ENCODE measurements at regions not wholly inside any gene's neighbourhood (a gene's known extent, or its start where the extent isn't known, plus 50 kb on each side); places are given as distances from the start of the nearest gene placed in this dataset.

DNA sequence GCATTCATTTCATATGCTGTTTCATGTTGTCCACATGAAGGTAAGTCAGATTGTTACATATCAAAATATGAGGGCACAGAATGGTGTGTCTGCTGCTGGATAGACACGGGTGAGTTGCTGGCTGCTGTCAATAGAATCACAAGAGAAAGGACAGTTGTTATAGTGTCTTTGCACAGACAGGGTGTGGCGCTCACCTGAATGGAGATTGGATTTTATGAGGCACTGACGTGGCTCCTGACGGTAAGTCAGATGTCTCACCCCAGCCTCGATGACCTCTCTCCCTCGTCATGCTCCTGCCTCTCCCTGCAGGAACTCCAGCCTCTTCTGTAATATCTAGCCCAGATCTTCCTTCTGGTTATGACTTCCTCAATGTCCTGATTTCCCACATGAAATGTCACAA, 75.4 kb upstream of the SELENOP start (continued):
- TF ChIP-seq, protein P1, sequence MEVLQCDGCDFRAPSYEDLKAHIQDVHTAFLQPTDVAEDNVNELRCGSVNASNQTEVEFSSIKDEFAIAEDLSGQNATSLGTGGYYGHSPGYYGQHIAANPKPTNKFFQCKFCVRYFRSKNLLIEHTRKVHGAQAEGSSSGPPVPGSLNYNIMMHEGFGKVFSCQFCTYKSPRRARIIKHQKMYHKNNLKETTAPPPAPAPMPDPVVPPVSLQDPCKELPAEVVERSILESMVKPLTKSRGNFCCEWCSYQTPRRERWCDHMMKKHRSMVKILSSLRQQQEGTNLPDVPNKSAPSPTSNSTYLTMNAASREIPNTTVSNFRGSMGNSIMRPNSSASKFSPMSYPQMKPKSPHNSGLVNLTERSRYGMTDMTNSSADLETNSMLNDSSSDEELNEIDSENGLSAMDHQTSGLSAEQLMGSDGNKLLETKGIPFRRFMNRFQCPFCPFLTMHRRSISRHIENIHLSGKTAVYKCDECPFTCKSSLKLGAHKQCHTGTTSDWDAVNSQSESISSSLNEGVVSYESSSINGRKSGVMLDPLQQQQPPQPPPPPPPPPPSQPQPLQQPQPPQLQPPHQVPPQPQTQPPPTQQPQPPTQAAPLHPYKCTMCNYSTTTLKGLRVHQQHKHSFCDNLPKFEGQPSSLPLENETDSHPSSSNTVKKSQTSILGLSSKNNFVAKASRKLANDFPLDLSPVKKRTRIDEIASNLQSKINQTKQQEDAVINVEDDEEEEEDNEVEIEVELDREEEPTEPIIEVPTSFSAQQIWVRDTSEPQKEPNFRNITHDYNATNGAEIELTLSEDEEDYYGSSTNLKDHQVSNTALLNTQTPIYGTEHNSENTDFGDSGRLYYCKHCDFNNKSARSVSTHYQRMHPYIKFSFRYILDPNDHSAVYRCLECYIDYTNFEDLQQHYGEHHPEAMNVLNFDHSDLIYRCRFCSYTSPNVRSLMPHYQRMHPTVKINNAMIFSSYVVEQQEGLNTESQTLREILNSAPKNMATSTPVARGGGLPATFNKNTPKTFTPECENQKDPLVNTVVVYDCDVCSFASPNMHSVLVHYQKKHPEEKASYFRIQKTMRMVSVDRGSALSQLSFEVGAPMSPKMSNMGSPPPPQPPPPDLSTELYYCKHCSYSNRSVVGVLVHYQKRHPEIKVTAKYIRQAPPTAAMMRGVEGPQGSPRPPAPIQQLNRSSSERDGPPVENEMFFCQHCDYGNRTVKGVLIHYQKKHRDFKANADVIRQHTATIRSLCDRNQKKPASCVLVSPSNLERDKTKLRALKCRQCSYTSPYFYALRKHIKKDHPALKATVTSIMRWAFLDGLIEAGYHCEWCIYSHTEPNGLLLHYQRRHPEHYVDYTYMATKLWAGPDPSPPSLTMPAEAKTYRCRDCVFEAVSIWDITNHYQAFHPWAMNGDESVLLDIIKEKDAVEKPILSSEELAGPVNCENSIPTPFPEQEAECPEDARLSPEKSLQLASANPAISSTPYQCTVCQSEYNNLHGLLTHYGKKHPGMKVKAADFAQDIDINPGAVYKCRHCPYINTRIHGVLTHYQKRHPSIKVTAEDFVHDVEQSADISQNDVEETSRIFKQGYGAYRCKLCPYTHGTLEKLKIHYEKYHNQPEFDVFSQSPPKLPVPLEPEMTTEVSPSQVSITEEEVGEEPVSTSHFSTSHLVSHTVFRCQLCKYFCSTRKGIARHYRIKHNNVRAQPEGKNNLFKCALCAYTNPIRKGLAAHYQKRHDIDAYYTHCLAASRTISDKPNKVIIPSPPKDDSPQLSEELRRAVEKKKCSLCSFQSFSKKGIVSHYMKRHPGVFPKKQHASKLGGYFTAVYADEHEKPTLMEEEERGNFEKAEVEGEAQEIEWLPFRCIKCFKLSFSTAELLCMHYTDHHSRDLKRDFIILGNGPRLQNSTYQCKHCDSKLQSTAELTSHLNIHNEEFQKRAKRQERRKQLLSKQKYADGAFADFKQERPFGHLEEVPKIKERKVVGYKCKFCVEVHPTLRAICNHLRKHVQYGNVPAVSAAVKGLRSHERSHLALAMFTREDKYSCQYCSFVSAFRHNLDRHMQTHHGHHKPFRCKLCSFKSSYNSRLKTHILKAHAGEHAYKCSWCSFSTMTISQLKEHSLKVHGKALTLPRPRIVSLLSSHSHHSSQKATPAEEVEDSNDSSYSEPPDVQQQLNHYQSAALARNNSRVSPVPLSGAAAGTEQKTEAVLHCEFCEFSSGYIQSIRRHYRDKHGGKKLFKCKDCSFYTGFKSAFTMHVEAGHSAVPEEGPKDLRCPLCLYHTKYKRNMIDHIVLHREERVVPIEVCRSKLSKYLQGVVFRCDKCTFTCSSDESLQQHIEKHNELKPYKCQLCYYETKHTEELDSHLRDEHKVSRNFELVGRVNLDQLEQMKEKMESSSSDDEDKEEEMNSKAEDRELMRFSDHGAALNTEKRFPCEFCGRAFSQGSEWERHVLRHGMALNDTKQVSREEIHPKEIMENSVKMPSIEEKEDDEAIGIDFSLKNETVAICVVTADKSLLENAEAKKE (CRISPR knock-in tag; IDR thresholded peaks at IDR 0.05), result no peak

DNA sequence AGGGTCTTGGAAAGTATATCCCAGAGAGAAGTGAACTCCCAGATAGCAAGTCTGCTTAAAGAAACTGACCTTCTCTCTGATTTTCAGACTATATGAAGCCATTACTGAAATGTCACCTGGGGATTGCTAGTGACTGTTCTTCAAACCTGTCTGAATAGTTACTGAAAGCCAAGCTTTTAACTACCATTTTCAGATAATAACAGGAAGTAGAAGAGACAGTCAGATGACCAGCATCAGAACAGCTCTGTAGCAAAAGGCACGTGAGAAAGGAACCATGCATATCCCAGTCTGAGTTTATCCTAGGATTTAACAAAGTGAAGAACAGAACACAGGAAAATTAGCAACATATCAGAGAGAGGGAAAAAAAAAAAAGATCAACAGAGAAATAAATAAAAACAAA, 74.9 kb upstream of the SELENOP start:
- Histone ChIP-seq H3K4me2 (no peak overlapping the region), H3K27me3 (ENCODE audit: insufficient read depth) (no peaks in the 10 kb centered on the region), H4K20me1 (replicated peaks; ENCODE audit: insufficient read depth) (no peaks in the 10 kb centered on the region), H3K4me1 (ENCODE audit: insufficient read depth) (no peaks in the 10 kb centered on the region), H3K27ac (ENCODE audit: low read depth) (no peak overlapping the region), H3K9me2 (ENCODE audit: insufficient read depth) (no peaks in the 10 kb centered on the region), H3F3A (replicated peaks; ENCODE audit: low read depth) (no peaks in the 10 kb centered on the region), H2AFZ (no peak overlapping the region), H3K36me3 (ENCODE audit: insufficient read depth) (no peaks in the 10 kb centered on the region), H3K79me2 (replicated peaks; ENCODE audit: insufficient read depth) (no peaks in the 10 kb centered on the region), H3K4me3 (no peak overlapping the region)
- ATAC-seq (no peak), DNase-seq (ENCODE audit: low spot score) (no peak)
- no peak overlapping the region for H3K27ac Mint-ChIP-seq
- no peak overlapping the region for H3K4me3 Mint-ChIP-seq
- H3K27me3 Mint-ChIP-seq (ENCODE audit: insufficient read depth, low read depth, poor library complexity), result no peaks in the 10 kb centered on the region
- no peaks in the 10 kb centered on the region for H3K36me3 Mint-ChIP-seq (ENCODE audit: low read depth)
- peaks cover 2% of the 10 kb centered on the region; the same call in 2 of the 3 replicates for H3K9me3 Mint-ChIP-seq
- no peaks in the 10 kb centered on the region for H3K4me1 Mint-ChIP-seq
- no peak for TF ChIP-seq POLR2AphosphoS5 (IDR thresholded peaks at IDR 0.05; ENCODE audit: low read depth)
- TF ChIP-seq NANOG (IDR thresholded peaks at IDR 0.05; ENCODE audit: borderline replicate concordance), result no peak
- TF ChIP-seq ZNF114 (CRISPR knock-in tag; IDR thresholded peaks at IDR 0.05), result no peak
- no peak for TF ChIP-seq EZH2phosphoT487 (IDR thresholded peaks at IDR 0.05; ENCODE audit: unreplicated experiment)
- TF ChIP-seq JUNB (IDR thresholded peaks at IDR 0.05; ENCODE audit: unreplicated experiment), result no peak
- no peak for TF ChIP-seq EZH2 (IDR thresholded peaks at IDR 0.05; ENCODE audit: low read depth, unreplicated experiment)
- no peak for TF ChIP-seq CREB1 (CRISPR knock-in tag; IDR thresholded peaks at IDR 0.05; ENCODE audit: low read depth)
- TF ChIP-seq, protein P2, sequence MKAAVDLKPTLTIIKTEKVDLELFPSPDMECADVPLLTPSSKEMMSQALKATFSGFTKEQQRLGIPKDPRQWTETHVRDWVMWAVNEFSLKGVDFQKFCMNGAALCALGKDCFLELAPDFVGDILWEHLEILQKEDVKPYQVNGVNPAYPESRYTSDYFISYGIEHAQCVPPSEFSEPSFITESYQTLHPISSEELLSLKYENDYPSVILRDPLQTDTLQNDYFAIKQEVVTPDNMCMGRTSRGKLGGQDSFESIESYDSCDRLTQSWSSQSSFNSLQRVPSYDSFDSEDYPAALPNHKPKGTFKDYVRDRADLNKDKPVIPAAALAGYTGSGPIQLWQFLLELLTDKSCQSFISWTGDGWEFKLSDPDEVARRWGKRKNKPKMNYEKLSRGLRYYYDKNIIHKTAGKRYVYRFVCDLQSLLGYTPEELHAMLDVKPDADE (IDR thresholded peaks at IDR 0.05), result no peak
- no peak for TF ChIP-seq ZNF331 (CRISPR knock-in tag; IDR thresholded peaks at IDR 0.05; ENCODE audit: low read depth)
- no peak for TF ChIP-seq STAT1 (IDR thresholded peaks at IDR 0.05; ENCODE audit: unreplicated experiment)
- TF ChIP-seq, protein P3, sequence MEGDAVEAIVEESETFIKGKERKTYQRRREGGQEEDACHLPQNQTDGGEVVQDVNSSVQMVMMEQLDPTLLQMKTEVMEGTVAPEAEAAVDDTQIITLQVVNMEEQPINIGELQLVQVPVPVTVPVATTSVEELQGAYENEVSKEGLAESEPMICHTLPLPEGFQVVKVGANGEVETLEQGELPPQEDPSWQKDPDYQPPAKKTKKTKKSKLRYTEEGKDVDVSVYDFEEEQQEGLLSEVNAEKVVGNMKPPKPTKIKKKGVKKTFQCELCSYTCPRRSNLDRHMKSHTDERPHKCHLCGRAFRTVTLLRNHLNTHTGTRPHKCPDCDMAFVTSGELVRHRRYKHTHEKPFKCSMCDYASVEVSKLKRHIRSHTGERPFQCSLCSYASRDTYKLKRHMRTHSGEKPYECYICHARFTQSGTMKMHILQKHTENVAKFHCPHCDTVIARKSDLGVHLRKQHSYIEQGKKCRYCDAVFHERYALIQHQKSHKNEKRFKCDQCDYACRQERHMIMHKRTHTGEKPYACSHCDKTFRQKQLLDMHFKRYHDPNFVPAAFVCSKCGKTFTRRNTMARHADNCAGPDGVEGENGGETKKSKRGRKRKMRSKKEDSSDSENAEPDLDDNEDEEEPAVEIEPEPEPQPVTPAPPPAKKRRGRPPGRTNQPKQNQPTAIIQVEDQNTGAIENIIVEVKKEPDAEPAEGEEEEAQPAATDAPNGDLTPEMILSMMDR (conservative IDR thresholded peaks at IDR 0.05; ENCODE audit: low read depth in 2 of 2), result no peak
- TF ChIP-seq, protein P4, sequence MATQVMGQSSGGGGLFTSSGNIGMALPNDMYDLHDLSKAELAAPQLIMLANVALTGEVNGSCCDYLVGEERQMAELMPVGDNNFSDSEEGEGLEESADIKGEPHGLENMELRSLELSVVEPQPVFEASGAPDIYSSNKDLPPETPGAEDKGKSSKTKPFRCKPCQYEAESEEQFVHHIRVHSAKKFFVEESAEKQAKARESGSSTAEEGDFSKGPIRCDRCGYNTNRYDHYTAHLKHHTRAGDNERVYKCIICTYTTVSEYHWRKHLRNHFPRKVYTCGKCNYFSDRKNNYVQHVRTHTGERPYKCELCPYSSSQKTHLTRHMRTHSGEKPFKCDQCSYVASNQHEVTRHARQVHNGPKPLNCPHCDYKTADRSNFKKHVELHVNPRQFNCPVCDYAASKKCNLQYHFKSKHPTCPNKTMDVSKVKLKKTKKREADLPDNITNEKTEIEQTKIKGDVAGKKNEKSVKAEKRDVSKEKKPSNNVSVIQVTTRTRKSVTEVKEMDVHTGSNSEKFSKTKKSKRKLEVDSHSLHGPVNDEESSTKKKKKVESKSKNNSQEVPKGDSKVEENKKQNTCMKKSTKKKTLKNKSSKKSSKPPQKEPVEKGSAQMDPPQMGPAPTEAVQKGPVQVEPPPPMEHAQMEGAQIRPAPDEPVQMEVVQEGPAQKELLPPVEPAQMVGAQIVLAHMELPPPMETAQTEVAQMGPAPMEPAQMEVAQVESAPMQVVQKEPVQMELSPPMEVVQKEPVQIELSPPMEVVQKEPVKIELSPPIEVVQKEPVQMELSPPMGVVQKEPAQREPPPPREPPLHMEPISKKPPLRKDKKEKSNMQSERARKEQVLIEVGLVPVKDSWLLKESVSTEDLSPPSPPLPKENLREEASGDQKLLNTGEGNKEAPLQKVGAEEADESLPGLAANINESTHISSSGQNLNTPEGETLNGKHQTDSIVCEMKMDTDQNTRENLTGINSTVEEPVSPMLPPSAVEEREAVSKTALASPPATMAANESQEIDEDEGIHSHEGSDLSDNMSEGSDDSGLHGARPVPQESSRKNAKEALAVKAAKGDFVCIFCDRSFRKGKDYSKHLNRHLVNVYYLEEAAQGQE (IDR thresholded peaks at IDR 0.05; ENCODE audit: unreplicated experiment), result no peak

All from GM23338 (cell line).